ENCODE measurements at regions not wholly inside any gene's neighbourhood (a gene's known extent, or its start where the extent isn't known, plus 50 kb on each side); places are given as distances from the start of the nearest gene placed in this dataset.

DNA sequence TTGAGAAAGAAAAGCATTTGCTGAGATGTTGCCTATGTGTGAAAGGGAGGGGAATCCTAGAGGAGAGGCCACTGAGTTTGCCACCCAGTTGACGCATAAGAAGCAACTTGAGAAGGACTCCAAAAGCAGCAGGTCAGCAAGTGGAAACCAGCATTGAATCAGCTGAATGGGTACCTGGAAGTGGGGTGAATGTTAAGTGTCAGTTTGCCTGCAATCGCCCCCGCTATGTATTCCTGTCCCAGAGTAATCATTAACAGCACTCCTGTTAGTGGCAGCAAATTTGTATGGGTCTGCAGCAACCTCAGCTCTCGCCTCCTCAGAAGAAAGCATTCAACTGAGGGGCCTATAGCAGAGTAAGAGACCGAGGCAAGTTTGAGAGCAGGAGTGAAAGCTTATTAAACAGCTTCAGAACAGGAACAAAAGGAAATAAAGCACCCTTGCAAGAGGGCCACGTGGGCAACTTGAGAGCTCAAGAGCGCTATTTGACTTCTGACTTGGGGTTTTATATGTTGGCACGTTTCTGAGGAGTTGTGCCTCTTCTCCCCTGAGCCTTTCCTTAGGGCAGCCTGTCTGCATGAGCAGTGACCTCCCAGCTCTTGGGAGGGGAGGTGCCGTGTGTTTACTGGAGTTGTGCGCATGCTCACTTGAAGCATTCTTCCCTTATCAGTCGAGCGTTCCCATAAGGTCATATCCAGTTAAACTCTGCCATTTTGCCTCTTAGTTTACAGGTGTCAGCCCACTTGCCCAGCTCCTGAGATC, 122.6 kb upstream of the PHACTR1 start:
- H3K4me1 ChIP-seq (ENCODE audit: control insufficient read depth in 3 of 3, insufficient read depth in 2 of 3, low read depth in 1 of 3, low read length in 2 of 3): peaks cover 0 to 8% (median 0%) of the 10 kb centered on the region in 3 donors
- no peaks in the 10 kb centered on the region for H3K36me3 ChIP-seq (ENCODE audit: control insufficient read depth in 3 of 3, insufficient read depth in 2 of 3, low read depth in 1 of 3, low read length in 3 of 3)
- no peak for FAIRE-seq
- no peaks in the 10 kb centered on the region for H3K9me3 ChIP-seq (ENCODE audit: control insufficient read depth in 2 of 2, insufficient read depth in 1 of 2, low read depth in 1 of 2, low read length in 1 of 2)
- no peak overlapping the region for H3K4me3 ChIP-seq (ENCODE audit: low read depth in 1 of 3, low read length in 3 of 3)
- peaks cover 0 to 2% (median 0%) of the 10 kb centered on the region in 3 donors for H3K27me3 ChIP-seq (ENCODE audit: control insufficient read depth in 3 of 3, insufficient read depth in 3 of 3, low read length in 3 of 3)
- DNase-seq: peak in 1 of 2 donors; percentile 56
- 81 to 86% (median 83%) methylated on average over 12 of the region's 12 CpGs for WGBS, 3 donors
- peak overlapping the region in 1 of 3 donors; percentile 59 for H3K27ac ChIP-seq (ENCODE audit: low read depth in 1 of 3, low read length in 2 of 3)

DNA sequence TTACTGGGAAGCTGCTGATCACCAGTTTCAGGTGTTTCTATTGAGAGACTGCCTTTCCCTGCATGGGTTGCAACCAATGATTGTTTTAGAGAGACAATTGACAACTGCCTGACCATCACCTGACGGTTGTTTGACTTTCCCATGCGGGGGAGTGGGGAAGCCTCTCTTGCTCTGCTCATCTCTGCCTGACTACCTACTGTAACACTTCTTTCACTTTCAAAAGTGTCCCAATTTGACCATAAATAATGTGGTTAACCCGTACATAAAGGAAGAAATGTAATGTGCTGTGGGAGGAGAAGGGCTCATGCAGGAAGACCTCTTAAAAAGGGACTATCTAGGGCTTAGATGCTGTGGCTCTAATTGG, 122.1 kb upstream of the PHACTR1 start:
- H3K27me3 ChIP-seq (ENCODE audit: control insufficient read depth in 3 of 3, insufficient read depth in 3 of 3, low read length in 3 of 3): peaks cover 0 to 2% (median 0%) of the 10 kb centered on the region in 3 donors
- no peak overlapping the region for H3K4me3 ChIP-seq (ENCODE audit: low read depth in 1 of 3, low read length in 3 of 3)
- no peaks in the 10 kb centered on the region for H3K36me3 ChIP-seq (ENCODE audit: control insufficient read depth in 3 of 3, insufficient read depth in 2 of 3, low read depth in 1 of 3, low read length in 3 of 3)
- 50 to 77% (median 59%) methylated on average over 3 of the region's 3 CpGs for WGBS, 3 donors
- DNase-seq: no peak
- peaks cover 0 to 8% (median 0%) of the 10 kb centered on the region in 3 donors for H3K4me1 ChIP-seq (ENCODE audit: control insufficient read depth in 3 of 3, insufficient read depth in 2 of 3, low read depth in 1 of 3, low read length in 2 of 3)
- no peak for FAIRE-seq
- peak overlapping the region in 1 of 3 donors; percentile 59 for H3K27ac ChIP-seq (ENCODE audit: low read depth in 1 of 3, low read length in 2 of 3)
- no peaks in the 10 kb centered on the region for H3K9me3 ChIP-seq (ENCODE audit: control insufficient read depth in 2 of 2, insufficient read depth in 1 of 2, low read depth in 1 of 2, low read length in 1 of 2)

DNA sequence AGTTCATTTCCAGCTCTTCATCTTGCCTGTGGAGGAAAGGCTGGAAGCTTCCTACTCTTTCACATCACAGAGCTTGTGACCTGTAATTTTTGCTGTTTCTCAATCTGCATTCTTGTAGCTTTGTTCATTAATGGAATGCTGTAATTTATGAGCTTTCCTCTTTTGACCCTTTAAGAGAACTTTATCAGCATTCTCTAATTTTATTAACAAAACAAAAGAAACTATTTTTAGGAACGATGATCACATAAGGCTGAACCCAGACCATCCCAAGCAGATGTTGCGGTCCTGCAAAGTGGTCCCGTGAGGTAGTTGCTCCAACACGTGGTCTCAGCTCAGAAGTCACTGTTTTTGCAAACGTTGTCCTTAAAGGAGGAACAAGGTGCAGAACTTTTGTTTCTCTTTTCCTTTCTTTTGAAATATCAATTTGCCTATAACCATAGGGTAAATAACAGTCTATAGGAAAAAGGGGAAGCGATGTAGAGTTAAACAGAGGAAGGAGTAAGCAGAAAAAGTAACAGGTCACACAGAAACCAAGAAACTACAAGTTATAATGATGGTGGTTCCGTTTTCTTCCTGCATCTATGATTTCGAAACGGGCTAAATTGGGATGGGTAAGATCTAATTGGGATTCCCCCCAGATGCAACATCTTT, 121.3 kb upstream of the PHACTR1 start:
- 57 to 89% (median 71%) methylated on average over 9 of the region's 9 CpGs for WGBS, 3 donors
- peaks cover 0 to 8% (median 0%) of the 10 kb centered on the region in 3 donors for H3K4me1 ChIP-seq (ENCODE audit: control insufficient read depth in 3 of 3, insufficient read depth in 2 of 3, low read depth in 1 of 3, low read length in 2 of 3)
- no peaks in the 10 kb centered on the region for H3K36me3 ChIP-seq (ENCODE audit: control insufficient read depth in 3 of 3, insufficient read depth in 2 of 3, low read depth in 1 of 3, low read length in 3 of 3)
- no peaks in the 10 kb centered on the region for H3K9me3 ChIP-seq (ENCODE audit: control insufficient read depth in 2 of 2, insufficient read depth in 1 of 2, low read depth in 1 of 2, low read length in 1 of 2)
- FAIRE-seq (no peak), DNase-seq (peak in 1 of 2 donors; percentile 54)
- H3K27ac ChIP-seq (ENCODE audit: low read depth in 1 of 3, low read length in 2 of 3): peak overlapping the region in 1 of 3 donors; percentile 59
- H3K27me3 ChIP-seq (ENCODE audit: control insufficient read depth in 3 of 3, insufficient read depth in 3 of 3, low read length in 3 of 3): peaks cover 0 to 2% (median 0%) of the 10 kb centered on the region in 3 donors
- no peak overlapping the region for H3K4me3 ChIP-seq (ENCODE audit: low read depth in 1 of 3, low read length in 3 of 3)

GRCh38 chr6:12596731-12597130, 119.8 kb upstream of the PHACTR1 start:
- Histone ChIP-seq H3K27me3 (ENCODE audit: control insufficient read depth in 3 of 3, insufficient read depth in 3 of 3, low read length in 3 of 3) (peaks cover 0 to 2% (median 0%) of the 10 kb centered on the region in 3 donors), H3K36me3 (ENCODE audit: control insufficient read depth in 3 of 3, insufficient read depth in 2 of 3, low read depth in 1 of 3, low read length in 3 of 3) (no peaks in the 10 kb centered on the region), H3K27ac (ENCODE audit: low read depth in 1 of 3, low read length in 2 of 3) (no peak overlapping the region), H3K4me1 (ENCODE audit: control insufficient read depth in 3 of 3, insufficient read depth in 2 of 3, low read depth in 1 of 3, low read length in 2 of 3) (peaks cover 0 to 8% (median 0%) of the 10 kb centered on the region in 3 donors), H3K9me3 (ENCODE audit: control insufficient read depth in 2 of 2, insufficient read depth in 1 of 2, low read depth in 1 of 2, low read length in 1 of 2) (no peaks in the 10 kb centered on the region), H3K4me3 (ENCODE audit: low read depth in 1 of 3, low read length in 3 of 3) (no peak overlapping the region)
- DNase-seq: no peak
- 61 to 67% (median 64%) methylated on average over 2 of the region's 2 CpGs for WGBS, 3 donors
- FAIRE-seq: no peak

- H3K36me3 ChIP-seq (ENCODE audit: control insufficient read depth in 3 of 3, insufficient read depth in 2 of 3, low read depth in 1 of 3, low read length in 3 of 3): no peaks in the 10 kb centered on the region
Observed at GRCh38 chr6:12598919-12599318, 117.6 kb upstream of the PHACTR1 start.

DNA sequence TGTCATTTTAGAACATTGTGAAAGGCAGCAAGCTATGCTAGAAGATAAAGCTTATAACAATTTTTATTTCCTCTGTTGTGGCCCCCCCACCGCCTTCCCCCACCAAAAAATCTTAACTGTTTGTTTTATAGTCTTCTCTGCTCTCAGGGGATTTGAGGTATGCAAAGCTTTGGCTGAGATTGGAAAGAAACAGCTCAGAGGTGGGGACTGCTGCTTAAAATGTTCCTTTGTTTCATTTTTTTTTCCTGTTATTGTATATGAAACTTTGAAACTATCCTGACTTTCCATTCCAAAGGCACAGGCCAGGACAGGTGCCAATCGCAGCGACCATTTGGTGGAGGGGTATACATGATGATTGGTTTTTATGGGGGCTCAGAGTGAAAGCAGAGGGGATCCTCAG, 114.7 kb upstream of the PHACTR1 start:
- Histone ChIP-seq H3K4me1 (ENCODE audit: control insufficient read depth in 3 of 3, insufficient read depth in 2 of 3, low read depth in 1 of 3, low read length in 2 of 3) (peaks cover 0 to 4% (median 3%) of the 10 kb centered on the region in 3 donors), H3K36me3 (ENCODE audit: control insufficient read depth in 3 of 3, insufficient read depth in 2 of 3, low read depth in 1 of 3, low read length in 3 of 3) (no peaks in the 10 kb centered on the region), H3K27ac (ENCODE audit: low read depth in 1 of 3, low read length in 2 of 3) (no peak overlapping the region), H3K27me3 (ENCODE audit: control insufficient read depth in 3 of 3, insufficient read depth in 3 of 3, low read length in 3 of 3) (no peaks in the 10 kb centered on the region), H3K9me3 (ENCODE audit: control insufficient read depth in 2 of 2, insufficient read depth in 1 of 2, low read depth in 1 of 2, low read length in 1 of 2) (no peaks in the 10 kb centered on the region), H3K4me3 (ENCODE audit: low read depth in 1 of 3, low read length in 3 of 3) (no peak overlapping the region)
- no peak for DNase-seq
- FAIRE-seq: no peak
- 72 to 84% (median 75%) methylated on average over 3 of the region's 3 CpGs for WGBS, 3 donors

More at GRCh38 chr6:12598919-12599318, 117.6 kb upstream of the PHACTR1 start:
- DNase-seq (peak in 1 of 2 donors; percentile 77), FAIRE-seq (no peak)
- 15 to 57% (median 43%) methylated on average over 2 of the region's 2 CpGs for WGBS, 3 donors
- no peaks in the 10 kb centered on the region for H3K27me3 ChIP-seq (ENCODE audit: control insufficient read depth in 3 of 3, insufficient read depth in 3 of 3, low read length in 3 of 3)
- H3K27ac ChIP-seq (ENCODE audit: low read depth in 1 of 3, low read length in 2 of 3): no peak overlapping the region
- H3K9me3 ChIP-seq (ENCODE audit: control insufficient read depth in 2 of 2, insufficient read depth in 1 of 2, low read depth in 1 of 2, low read length in 1 of 2): no peaks in the 10 kb centered on the region
- H3K4me1 ChIP-seq (ENCODE audit: control insufficient read depth in 3 of 3, insufficient read depth in 2 of 3, low read depth in 1 of 3, low read length in 2 of 3): peaks cover 0 to 13% (median 3%) of the 10 kb centered on the region in 3 donors
- H3K4me3 ChIP-seq (ENCODE audit: low read depth in 1 of 3, low read length in 3 of 3): no peak overlapping the region

DNA sequence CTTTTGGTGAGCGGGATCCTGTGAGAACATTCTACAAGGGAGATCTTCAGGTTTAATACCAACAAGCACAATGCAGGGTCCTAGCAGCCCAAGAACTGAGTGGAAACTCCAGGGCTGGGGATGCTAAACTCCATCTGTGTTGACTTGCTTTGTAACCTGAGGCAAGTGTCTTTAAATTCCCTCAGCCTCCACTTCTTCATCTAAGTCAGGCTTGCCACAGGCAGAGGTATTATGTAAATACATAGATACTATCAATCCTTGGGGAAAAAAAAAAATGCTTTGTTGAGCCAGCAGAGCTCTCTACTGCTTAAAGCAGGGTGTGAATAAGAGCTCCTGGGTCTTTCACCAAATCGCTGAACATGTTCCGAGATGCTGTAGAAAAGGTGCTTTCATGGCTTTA, 114.2 kb upstream of the PHACTR1 start:
- Histone ChIP-seq H3K4me3 (ENCODE audit: low read depth in 1 of 3, low read length in 3 of 3) (no peak overlapping the region), H3K4me1 (ENCODE audit: control insufficient read depth in 3 of 3, insufficient read depth in 2 of 3, low read depth in 1 of 3, low read length in 2 of 3) (peaks cover 0 to 4% (median 3%) of the 10 kb centered on the region in 3 donors), H3K36me3 (ENCODE audit: control insufficient read depth in 3 of 3, insufficient read depth in 2 of 3, low read depth in 1 of 3, low read length in 3 of 3) (no peaks in the 10 kb centered on the region), H3K9me3 (ENCODE audit: control insufficient read depth in 2 of 2, insufficient read depth in 1 of 2, low read depth in 1 of 2, low read length in 1 of 2) (no peaks in the 10 kb centered on the region), H3K27ac (ENCODE audit: low read depth in 1 of 3, low read length in 2 of 3) (no peak overlapping the region), H3K27me3 (ENCODE audit: control insufficient read depth in 3 of 3, insufficient read depth in 3 of 3, low read length in 3 of 3) (no peaks in the 10 kb centered on the region)
- no peak for DNase-seq
- WGBS, 3 donors: 90 to 92% (median 92%) methylated on average over 3 of the region's 3 CpGs
- FAIRE-seq: no peak

GRCh38 chr6:12602951-12603672, 113.5 kb upstream of the PHACTR1 start:
- Histone ChIP-seq H3K9me3 (ENCODE audit: control insufficient read depth in 2 of 2, insufficient read depth in 1 of 2, low read depth in 1 of 2, low read length in 1 of 2) (no peaks in the 10 kb centered on the region), H3K36me3 (ENCODE audit: control insufficient read depth in 3 of 3, insufficient read depth in 2 of 3, low read depth in 1 of 3, low read length in 3 of 3) (no peaks in the 10 kb centered on the region), H3K4me3 (ENCODE audit: low read depth in 1 of 3, low read length in 3 of 3) (no peak overlapping the region), H3K27ac (ENCODE audit: low read depth in 1 of 3, low read length in 2 of 3) (no peak overlapping the region), H3K27me3 (ENCODE audit: control insufficient read depth in 3 of 3, insufficient read depth in 3 of 3, low read length in 3 of 3) (no peaks in the 10 kb centered on the region), H3K4me1 (ENCODE audit: control insufficient read depth in 3 of 3, insufficient read depth in 2 of 3, low read depth in 1 of 3, low read length in 2 of 3) (peaks cover 0 to 4% (median 3%) of the 10 kb centered on the region in 3 donors)
- no peak for FAIRE-seq
- 38 to 65% (median 62%) methylated on average over 6 of the region's 6 CpGs for WGBS, 3 donors
- peak; percentile 59 to 69 for DNase-seq

All from small intestine (tissue), 7 donors.